CD4-positive, alpha-beta T cell treated with Interleukin-15 for 4 hours (primary cell): ENCODE measurements at regions not wholly inside any gene's neighbourhood (a gene's known extent, or its start where the extent isn't known, plus 50 kb on each side); places are given as distances from the start of the nearest gene placed in this dataset.

ENCODE experiments used
- DNase-seq: peaks from one replicate; pipeline ENCODE4 v3.0.0-alpha.2; 2020; ENCODE audit warnings: low spot score

DNA sequence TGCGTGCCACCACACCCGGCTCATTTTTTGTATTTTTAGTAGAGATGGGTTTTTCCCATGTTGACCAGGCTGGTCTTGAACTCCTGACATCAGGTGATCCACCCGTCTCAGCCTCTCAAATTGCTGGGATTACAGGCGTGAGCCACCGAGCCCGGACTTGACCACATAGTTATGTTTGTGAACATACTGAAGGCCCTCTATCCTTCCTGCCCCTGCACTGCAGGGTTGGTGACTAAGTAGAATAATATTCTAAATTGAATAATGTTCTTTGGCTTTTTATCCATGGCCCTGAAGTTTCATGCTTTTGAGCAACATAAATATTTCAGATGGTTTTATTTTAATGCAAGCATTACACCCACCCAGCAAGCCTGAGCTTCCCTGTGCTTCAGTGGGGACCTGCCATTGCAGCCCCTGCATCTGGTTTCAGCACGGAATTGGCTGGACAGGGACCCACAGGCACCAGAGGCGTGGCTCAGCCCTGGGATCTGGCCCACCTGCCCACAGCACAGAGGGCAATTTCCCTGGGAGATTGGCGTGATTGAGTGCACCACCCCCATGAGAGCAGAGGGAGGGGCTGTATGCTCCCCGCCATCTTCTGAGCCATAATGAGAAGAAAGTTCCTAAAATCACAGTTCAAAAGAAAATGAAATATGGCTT is 460.5 kb downstream of the BRD1 start:
- DNase-seq = no peak

DNA sequence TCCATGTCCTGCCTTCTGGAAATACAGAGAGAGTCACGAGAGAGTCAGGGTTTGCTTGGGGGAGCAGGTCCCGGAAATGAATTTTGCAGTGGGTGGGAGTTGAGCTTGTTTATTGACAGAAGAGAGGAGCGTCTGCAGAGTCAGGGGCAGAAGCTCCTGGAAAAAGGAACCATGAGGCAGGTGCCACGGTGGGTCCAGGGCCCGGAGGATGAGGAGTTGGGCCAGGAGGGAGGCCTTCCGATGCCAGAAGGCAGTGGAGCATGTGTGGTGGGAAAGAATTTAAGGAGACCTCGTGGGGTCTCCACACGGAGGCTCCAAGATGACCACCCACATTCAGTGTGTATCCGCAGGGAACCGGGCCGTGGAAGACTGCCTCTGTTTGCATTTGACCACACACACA is 461.2 kb downstream of the BRD1 start:
- no peak for DNase-seq

DNA sequence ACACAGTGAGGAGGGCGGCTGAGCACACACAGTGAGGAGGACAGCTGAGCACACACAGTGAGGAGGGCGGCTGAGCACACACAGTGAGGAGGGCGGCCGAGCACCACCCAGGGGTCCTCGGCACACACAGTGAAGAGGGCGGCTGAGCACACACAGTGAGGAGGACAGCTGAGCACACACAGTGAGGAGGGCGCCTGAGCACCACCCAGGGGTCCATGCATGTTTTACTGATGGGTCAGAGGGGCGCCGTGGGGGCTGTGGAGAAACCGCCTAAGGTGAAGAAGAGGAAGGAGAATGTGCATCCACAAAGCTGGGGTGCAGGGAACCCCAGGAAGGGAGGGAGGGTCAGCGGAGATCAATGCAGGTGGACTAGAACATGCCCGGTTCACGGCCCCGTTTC is 461.8 kb downstream of the BRD1 start:
- no peak for DNase-seq

DNA sequence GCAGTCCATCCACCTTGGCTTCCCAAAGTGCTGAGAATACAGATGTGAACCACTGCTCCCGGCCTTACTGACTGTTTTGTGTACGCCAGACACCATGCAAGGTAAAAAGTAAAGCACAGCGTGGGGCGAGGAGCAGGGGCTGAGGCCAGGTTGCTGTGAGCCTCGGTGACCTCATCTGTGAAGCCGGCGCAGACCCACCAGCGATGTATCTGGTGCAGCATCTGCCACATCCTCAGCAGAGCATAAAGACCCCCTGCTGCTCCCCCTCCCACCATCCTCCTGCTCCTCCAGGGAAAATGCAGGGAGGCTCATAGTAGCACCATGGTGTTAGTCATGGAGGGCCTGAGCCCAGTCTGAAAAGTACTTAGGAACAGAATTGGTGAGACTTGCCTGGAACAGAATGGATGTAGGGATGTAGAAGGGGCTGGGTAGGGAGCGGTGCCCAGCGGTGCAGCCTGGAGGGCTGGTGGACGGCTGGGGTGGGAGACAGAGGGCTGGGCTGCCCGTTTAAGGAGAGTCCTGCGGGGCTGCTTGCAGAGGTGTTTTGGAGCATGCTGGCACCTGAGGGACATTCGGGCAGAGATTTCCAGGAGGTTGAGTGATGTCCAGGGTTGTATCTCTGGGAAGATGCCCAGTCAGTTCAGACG is 462.4 kb downstream of the BRD1 start:
- DNase-seq = no peak

DNA sequence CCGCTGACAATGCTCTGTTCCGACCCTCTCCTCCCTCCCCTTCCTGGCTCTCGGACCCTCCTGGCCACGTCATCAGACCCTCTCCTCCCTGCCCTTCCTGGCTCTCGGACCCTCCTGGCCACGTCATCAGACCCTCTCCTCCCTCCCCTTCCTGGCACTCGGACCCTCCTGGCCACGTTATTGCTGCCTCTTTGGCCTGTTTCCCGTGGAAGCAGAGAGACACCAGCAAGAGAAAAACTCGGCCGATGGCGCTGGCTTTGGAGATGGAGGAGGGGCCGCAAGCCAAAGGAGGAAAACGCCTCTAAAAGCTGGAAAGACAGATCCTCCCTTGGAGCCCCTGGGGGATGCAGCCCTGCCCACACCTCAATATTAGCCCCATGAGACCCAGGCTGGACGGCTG is 463.3 kb downstream of the BRD1 start:
- DNase-seq = no peak

DNA sequence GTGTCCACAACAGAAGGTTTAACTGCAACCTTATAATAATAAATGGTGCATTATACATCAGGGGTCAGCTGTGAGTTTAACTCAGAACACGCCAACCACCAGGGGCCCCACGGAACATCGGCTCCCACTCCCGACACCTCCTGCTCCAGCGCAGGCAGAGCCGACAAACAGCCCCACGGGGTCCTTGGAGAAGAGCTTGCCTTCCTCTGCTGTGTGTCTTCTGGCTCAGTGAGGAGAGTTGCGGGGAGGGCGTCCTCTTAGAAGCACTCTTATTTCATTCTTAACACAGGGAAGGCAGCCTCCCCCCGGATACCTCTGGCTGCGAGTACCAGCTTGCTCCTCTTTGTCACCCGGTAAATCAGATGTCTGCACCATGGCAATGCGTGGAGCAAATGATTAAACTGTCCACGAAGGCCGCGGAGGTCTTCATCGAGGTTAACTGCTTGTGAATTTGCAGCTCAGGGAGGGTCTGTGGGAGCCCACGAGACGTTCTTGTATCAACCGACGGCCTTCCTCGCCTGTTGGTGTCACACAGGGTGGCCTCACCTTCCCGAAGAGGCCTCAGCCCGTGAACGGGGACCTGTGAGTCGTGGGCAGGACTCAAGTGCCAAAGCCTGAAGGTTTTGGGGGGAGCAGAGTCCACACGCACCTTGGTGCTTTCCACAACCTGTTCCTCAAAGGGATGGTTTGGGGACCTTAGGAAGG is 464.0 kb downstream of the BRD1 start:
- no peak for DNase-seq

DNA sequence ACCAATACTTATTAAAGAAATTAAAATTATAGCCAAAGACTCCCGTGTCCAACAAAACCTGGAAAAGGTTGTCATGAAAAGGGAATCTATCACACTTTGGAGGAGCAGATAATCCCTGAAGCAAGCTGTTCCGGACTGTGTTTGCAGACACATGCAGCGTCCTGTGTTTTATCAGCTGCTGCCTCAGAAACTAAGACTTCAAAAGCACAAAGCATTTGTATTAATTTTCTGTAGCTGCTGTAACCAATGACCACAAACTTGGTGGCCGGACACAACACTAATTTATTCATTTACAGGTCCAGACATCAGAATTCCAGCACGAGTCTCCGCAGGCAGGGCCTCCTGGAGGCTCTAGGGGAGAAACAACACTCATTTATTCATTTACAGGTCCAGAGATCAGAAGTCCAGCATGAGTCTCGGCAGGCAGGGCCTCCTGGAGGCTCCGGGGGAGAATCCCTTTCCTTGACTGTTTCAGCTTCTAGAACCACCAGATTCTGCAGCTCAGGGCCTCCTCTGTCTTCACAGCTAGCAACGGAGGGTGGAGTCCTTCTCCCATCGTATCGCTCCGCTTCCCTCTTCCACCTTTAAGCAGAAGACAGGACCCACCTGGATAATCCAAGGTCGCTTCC is 465.3 kb downstream of the BRD1 start:
- no peak for DNase-seq

DNA sequence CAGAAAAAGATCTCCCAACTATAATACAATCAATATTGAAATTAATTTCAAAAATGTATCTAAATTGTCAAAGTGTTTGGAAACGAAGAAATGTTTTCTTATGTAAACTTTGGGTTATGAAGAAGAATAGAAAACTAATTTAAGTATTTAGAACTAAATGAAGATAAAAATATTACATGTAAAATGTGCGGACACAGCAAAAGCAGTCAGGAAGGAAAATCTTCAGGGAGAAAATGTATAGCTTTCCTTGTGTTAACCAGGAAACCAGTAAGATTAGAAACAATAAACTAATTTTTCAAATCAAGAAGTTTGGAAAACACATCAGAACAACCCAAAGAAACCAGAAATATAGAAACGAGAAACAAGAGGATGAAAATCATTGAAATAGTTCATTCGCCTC is 466.5 kb downstream of the BRD1 start:
- no peak for DNase-seq

DNA sequence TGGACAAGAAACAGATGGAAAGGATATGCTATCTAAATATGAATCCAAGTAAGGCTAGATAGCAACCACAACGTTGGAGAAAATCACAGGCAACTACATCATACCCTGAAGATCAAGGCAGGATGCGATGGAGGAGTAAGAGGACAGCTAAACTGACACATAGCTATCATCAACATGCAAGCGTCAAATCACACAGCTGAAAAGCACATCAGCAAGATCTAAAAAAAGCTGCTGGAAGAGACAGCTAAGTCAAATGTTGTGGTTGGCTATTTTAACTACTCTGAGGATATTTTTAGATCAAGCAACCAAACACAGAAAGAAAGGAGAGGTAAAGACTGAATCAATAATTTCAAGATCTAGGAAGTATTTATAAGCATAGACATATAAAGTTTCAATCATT is 466.9 kb downstream of the BRD1 start:
- no peak for DNase-seq

DNA sequence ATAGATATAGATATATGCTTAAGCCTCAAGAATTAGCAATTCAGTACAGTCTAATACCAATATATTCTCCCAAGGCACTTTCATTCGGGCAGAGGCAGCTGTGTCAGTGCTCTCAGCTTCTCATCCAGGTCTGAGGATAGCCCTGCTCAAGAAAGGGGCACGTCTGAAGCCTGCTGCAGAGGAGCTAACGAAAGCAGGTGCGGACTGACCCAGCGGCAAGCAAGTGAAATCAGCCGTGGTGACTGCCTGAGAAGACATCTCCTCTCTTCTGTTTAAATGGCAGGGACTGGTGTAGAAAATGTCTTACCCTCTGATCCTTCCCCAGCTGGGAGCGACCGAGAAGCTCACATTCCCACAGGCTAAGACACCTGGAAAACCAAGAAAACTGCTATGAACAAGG is 468.6 kb downstream of the BRD1 start:
- DNase-seq = no peak

DNA sequence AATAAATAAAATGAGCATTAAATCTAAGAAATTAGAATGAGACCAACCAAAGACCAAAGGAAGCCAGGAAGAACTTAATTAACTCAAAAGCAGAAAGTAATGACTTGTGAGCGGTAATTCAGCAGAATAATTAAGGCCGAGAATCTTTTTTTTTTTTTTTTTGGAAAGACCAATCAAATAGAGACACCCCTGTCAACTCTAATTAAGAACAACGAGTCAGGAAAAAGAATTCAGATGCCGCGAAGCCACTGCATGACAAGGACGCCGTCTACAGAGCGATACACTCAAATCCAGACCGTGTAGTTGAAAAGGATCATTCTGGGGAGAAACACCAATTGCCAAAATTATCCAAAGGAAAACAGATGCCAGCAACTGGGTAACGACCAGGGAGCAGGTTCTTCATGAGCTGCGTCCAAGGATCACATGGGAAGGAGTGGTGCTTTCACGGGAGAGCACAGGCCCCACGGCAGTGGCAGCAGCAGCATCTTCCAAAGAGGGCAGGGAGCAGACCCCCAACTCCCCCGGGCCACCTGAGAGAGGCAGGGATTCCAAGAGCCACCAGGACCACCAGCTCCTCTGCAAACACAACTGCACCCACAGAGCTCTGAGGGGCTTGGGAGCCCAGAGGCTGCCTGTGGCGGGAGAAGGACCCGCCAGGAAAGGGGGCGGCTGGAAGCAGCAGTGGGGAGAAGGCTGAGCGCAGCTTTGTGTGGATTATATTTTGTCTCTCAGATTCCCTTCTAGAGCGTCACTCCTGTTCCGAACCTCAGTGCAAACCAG is 469.8 kb downstream of the BRD1 start:
- no peak for DNase-seq

DNA sequence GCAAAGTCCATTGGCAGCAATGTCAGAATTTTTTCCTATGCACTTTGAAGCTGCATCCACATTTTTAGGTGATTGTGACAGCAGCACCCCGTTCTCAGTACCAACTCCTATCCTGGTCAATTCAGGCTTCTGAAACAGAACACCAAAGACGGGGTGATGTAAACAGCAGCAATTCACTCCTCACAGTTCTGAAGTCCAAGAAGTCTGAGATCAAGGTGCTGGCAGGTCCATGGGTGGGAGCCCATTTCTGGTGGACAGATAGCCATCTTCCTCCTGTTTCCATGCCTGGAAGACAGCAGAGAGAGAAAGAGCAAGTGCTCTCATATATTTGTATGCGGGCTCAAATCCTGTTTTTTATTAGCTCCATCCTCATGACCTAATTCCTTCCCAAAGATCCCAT is 471.2 kb downstream of the BRD1 start:
- no peak for DNase-seq

DNA sequence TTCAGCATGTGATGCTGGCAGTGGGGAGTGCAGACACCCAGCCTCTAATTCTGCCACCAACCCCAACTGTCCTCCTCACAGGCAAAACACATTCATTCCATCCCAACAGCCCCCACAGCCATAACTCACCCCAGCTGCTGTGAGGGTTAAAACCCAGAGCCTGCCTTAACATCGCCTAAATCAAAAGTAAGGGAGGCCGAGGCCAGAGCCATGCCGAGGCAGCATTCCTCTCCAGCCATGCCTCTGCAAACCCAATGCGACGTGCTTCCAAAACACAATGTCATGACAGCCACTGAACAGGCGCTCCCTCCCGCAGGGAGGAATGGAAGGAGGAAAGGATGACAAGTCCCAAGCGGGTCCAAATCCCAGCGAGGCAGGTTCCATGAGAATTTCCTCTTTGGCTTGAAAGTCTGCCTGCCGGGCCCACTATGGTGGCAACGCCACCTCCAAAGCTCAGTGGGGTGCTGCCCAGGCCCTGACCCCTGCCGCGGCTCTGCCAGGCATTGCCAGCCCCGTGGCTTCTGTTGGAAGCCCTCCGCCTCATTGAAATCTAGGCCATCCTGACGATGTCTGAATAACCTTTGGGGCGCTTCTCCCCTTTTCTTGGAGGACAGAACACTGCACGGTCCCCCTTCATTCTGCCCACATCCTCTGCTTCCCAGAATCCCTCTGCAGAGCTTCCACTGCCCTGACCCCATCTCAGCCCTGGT is 472.3 kb downstream of the BRD1 start:
- no peak for DNase-seq

DNA sequence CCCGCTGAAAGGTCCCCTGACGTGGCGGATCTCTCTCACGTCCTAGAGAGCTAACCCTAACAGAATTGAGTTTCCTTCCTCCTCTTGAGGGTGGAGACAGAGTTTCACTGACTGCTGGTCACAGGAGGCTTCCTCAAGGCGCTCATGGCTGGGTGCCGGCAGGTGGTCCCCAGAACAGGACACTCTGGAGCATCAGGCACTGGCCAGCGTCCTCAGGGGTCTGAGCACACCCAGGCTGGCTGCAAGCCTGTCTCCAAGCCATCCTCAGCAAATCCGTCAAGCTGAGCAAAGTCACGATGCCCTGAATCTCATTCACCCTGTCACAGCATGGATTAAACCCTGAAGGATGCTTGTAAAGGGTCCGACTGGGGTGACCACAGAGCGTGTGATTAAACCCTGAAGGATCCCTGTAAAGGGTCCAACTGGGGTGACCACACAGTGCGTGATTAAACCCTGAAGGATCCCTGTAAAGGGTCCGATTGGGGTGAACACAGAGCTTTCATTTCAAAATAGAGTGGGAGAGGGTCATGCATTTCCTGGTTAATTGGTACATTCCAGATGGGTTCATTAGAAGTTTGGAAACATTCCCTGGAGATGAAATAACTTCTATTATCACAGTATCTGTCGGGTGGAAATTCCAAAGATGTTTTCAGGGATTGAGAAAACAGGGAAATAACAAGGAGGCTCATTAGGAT is 473.0 kb downstream of the BRD1 start:
- DNase-seq = no peak

DNA sequence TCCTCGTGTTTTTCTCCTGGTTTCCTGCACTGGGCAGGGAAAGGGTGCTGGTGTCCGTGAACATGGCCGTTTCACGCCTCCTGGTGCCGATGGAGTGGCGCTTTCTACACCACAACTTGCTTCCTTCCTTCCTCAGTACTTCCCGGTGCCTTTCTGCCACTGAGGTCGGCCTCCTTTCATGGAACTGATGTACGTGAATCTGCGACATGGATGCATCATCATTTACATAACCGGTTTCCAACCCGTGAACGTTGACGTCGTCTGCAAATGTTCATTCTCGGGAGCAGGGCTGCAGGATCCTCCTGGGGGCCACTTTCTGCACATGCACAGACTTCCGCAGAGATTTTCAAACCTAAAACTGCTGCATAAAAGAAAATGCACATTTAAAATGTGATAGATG is 474.4 kb downstream of the BRD1 start:
- no peak for DNase-seq

DNA sequence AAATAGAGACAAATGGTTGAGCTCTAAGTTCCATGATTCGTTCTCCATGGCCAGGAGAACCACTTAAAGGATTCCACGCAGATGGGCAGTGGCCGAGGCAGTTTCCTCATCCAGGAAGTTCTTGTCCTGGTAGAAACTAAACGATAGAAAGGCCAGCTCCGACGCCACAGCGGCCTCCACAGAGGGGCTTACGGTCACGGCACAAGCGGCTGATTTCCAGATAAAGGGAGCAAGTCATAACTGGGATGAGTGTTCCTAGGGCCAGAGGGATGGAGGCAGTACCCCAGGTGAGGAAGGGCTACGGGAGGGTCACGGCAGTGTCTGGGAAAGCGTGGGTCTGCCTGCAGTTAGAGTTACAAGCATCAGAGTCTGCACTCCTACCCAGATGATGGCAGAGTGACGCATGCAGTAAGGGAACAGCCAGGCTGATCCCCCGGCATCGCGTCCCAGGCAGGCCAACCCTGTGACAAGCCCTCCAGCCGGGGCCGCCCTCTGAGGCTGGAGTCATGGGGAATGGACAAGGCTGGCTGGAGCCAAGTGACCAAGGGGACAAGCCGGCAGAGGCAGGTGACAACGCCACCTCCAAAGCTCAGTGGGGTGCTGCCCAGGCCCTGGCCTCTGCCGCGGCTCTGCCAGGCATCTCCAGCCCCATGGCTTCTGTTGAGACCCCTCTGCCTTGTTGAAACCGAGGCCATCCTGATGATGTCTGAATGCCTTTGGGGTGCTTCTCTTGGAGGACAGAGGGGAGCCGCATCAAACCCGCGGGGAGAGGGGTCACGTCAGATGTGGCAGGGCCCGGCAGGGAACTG is 475.1 kb downstream of the BRD1 start:
- DNase-seq = no peak

DNA sequence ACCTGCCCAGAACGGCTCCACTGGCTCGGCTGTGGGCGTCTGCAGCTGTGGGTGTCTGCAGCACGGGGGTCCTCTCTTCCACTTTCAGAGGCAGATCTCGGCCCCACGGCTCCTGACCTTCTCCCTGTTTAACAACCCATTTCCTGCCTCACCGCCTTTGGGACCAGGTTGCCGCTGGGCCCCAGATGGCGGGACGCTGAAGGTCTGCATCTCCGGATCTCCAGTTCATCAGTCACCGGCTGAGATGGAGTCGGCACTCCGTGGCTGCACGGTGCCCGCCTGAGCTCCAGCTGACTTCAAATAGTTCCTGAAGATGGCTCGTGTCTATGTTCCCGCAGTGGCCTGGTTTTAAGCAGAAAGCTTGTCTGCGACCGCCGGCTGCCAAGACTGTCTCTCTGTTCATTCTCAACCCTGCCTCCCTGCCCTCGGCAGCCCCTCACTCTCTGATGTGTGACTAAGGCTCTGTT is 475.9 kb downstream of the BRD1 start:
- no peak for DNase-seq

DNA sequence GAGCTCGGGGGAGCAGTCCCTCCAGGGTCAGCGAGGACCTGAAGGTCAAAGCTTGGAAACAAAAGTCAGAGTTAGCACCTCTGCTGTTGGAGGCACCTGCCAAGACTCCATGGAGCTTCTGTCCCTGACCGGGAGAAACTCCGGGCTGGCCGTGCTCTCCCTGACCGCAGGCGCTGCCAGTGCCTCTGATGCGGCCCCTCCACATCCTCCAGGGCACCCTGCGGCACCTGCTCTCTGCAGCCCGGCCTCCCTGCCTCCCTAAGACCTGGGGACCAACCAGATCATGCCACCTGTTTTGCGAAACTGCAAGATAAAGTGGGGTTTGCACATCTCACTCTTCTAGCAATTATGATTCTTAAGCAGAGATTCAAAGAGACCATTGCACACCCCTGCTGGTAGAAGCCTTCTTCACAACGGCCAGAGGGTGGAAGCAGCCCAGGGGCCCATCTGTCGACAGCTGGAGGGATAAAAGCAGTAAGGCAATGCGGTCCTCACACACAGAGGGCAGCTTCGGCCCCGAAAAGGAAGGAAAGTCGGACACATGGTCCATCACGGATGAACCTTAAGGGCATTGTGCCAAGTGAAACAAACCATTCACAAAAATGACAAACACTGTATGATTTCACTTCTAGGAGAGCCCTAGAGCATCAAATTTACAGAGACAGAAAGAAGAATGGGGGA is 477.1 kb downstream of the BRD1 start:
- DNase-seq = no peak

DNA sequence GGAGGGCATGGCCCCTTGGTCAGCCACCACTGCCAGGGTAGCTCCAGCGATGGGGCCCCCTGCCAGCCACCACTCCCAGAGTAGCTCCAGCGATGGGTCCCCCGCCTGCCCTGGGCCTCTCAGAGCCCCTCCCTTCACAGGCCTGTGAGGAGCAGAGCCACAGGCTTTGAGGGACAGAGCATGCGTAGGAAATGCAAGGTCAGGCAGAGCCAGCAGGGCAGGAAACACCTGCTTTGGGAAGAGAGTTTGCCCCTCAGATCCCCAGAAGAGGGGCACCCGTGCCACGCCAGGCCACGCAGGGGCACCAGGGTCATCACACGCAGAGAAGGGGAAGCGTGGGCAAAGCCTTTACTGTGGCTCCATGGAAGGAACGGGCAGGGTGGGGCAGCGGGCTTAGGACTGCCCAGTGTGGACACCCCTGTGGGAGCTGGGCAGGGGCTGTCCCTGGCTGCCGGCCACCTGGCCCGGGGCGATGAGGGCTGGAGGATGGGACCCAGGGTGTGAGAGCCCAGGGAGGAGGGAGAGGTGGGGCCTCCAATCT is 477.8 kb downstream of the BRD1 start:
- no peak for DNase-seq
